Ovary (tissue), 7 donors: ENCODE measurements at regions not wholly inside any gene's neighbourhood (a gene's known extent, or its start where the extent isn't known, plus 50 kb on each side); places are given as distances from the start of the nearest gene placed in this dataset.

Source experiments
- DNase-seq, 5 donors: peaks; one replicate each; pipeline ENCODE4 v3.0.0-alpha.2; 2019 to 2020
- H3K27ac ChIP-seq, 2 donors: fragments of 200-600 bp; one replicate each; pipeline versions ENCODE4 v1.5.1 to v1.8.0; 2019 to 2022
- H3K27me3 ChIP-seq: fragments of 200-600 bp; one replicate; pipeline ENCODE4 v1.8.0; 2022
- H3K36me3 ChIP-seq: fragments of 200-600 bp; sonication (generic); one replicate; pipeline ENCODE4 v1.5.1; 2019
- H3K4me1 ChIP-seq: one replicate; pipeline ENCODE4 v1.8.1; 2013; ENCODE audit warnings: mild to moderate bottlenecking, moderate library complexity; ENCODE audit not compliant: insufficient read depth
- H3K4me3 ChIP-seq: fragments of 200-600 bp; sonication (generic); one replicate; pipeline ENCODE4 v1.5.1; 2017
- H3K9me3 ChIP-seq, 2 donors: fragments of 200-600 bp in 1 of 2; sonication (generic) in 1 of 2; one replicate each; pipeline versions ENCODE4 v1.5.1 to v1.8.1; 2013 to 2019; ENCODE audit warnings: mild to moderate bottlenecking in 1 of 2, moderate library complexity in 1 of 2
- EP300 ChIP-seq: sonication (generic); formaldehyde crosslinking; IDR thresholded peaks from one replicate; pipeline ENCODE4 v1.6.1; 2017; ENCODE audit warnings: antibody characterized with exemption
- POLR2A ChIP-seq: fragments of 450-650 bp; IDR thresholded peaks from one replicate; pipeline ENCODE4 v1.6.1; 2017; ENCODE audit warnings: antibody characterized with exemption, mild to moderate bottlenecking, moderate library complexity
- WGBS, 3 donors: extraction: QIAGEN DNeasy Blood & Tissue Kit in 1 of 3; methylation state at CpG; one replicate each; pipeline versions ENCODE4 v1.1.5 to v1.1.7; 2013 to 2017; 5-methylcytosine and 5-hydroxymethylcytosine counted together
- intact Hi-C, 4 donors: fragments of 100-400 bp; cut with DNase I; formaldehyde crosslinking; loops; one replicate each; pipeline versions ENCODE4 v1.11.0 to v1.15.1; 2022 to 2023
- TF ChIP-seq, protein P1 (sequence below), 3 donors: fragments of 450-650 bp in 2 of 3; fragments of 200-600 bp in 1 of 3; IDR thresholded peaks; one replicate each; pipeline versions ENCODE4 v1.5.1 to v1.8.0; 2016 to 2022; ENCODE audit warnings: antibody characterized with exemption in 3 of 3, mild to moderate bottlenecking in 1 of 3
- donor health status: DM: no; HTN: no; CAD: no; lungs with moderate emphysema.
- donor health status: DM: no; HTN: no; CAD: no.
- donor health status: Bipolar disorder and iron deficiency.
- donor health status: DM: no; HTN: no; CAD: no.
- donor health status: DM: yes; HTN: yes; CAD: no.

DNA sequence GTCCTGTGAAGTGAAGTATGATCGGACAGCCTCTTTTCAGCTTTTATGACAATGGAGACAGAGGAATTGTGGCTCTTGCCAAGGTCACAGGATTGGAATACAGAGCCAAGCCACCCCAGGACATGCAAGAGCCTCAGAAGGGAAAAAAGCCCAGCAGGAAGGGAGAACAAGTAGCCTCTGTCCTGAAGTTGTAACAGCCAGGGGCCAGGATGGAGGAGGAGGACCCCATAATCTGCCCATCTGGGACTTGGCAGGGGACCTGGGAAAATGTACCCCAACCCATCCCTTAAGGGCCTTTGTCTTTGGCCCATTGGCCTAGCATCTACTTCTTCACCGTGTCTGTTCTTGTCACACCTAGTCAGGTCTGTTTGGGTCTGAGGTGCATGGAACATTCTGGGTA, 60.4 kb upstream of the POLG start:
- no peak overlapping the region for H3K27ac ChIP-seq
- intact Hi-C loops: no loop called here
- DNase-seq: no peak
- 58 to 65% (median 62%) methylated on average over 2 of the region's 2 CpGs for WGBS, 3 donors
- no peaks in the 10 kb centered on the region for H3K9me3 ChIP-seq
- H3K4me3 ChIP-seq: no peak overlapping the region
- no peak for TF ChIP-seq EP300
- TF ChIP-seq, protein P1, sequence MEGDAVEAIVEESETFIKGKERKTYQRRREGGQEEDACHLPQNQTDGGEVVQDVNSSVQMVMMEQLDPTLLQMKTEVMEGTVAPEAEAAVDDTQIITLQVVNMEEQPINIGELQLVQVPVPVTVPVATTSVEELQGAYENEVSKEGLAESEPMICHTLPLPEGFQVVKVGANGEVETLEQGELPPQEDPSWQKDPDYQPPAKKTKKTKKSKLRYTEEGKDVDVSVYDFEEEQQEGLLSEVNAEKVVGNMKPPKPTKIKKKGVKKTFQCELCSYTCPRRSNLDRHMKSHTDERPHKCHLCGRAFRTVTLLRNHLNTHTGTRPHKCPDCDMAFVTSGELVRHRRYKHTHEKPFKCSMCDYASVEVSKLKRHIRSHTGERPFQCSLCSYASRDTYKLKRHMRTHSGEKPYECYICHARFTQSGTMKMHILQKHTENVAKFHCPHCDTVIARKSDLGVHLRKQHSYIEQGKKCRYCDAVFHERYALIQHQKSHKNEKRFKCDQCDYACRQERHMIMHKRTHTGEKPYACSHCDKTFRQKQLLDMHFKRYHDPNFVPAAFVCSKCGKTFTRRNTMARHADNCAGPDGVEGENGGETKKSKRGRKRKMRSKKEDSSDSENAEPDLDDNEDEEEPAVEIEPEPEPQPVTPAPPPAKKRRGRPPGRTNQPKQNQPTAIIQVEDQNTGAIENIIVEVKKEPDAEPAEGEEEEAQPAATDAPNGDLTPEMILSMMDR (IDR thresholded peaks at IDR 0.05): no peak
- TF ChIP-seq POLR2A: no peak
- no peaks in the 10 kb centered on the region for H3K4me1 ChIP-seq
- H3K27me3 ChIP-seq: no peaks in the 10 kb centered on the region
- H3K36me3 ChIP-seq: no peaks in the 10 kb centered on the region

DNA sequence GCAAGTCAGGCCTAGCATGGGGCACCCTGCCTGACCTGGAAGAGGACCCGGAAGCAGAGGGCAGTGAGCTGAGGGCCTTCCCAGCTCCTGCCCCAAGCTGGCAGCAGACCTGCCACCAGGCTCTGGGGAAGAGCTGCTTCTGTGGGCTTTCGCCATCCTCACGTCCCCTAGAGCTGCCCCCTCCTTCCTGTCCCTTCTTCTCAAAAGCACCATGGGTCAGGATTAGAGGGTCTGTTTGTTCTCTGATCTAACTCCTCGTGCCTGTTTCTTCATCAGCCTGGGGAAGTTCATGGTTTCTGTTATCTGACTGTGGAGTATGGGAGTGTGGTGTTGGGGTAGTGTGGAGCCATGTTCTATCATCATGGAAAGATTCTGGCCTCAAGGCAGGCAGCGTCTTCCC, 58.4 kb upstream of the POLG start:
- Histone ChIP-seq H3K27me3 (no peaks in the 10 kb centered on the region), H3K9me3 (no peaks in the 10 kb centered on the region), H3K4me1 (no peaks in the 10 kb centered on the region), H3K4me3 (no peak overlapping the region), H3K27ac (no peak overlapping the region), H3K36me3 (no peaks in the 10 kb centered on the region)
- intact Hi-C loops: no loop called here
- DNase-seq: no peak
- 69 to 82% (median 75%) methylated on average over 5 of the region's 5 CpGs for WGBS, 3 donors
- TF ChIP-seq, protein P1 (IDR thresholded peaks at IDR 0.05): no peak
- TF ChIP-seq EP300 (no peak), POLR2A (no peak)

DNA sequence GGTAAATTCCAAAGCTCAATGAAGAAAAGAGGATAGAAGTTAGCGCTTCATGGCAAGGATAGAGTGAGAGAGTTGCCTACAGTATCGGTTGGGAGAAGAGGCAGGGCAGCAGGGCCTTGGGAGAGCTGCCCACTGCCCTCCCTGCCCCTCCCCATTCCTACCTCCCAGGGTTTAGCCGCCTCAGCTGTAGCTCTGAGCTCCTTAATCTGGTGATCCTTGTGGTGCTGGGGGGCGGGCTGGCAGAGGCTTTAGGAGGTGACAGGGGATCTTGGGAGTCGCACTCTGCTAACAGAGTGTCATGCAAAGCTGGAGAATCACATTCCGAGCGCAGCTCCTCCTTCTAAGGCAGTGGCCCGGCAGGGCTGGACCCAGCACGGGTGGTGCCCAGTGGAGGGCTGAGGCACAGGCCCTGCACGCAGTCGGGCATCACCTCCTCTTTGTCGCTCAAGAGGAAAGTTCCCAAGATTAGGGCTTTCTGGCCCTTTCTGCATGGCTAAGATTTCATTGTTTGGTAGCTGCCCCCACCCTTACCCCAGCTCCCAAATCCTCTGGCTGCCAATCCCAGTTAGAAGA, 57.1 kb upstream of the POLG start:
- Histone ChIP-seq H3K36me3 (no peaks in the 10 kb centered on the region), H3K4me1 (no peaks in the 10 kb centered on the region), H3K27me3 (no peaks in the 10 kb centered on the region), H3K27ac (no peak overlapping the region), H3K4me3 (no peak overlapping the region), H3K9me3 (no peaks in the 10 kb centered on the region)
- 52 to 65% (median 54%) methylated on average over 12 of the region's 12 CpGs for WGBS, 3 donors
- TF ChIP-seq POLR2A: no peak
- no peak for TF ChIP-seq EP300
- TF ChIP-seq, protein P1 (IDR thresholded peaks at IDR 0.05): no peak
- intact Hi-C loops: no loop called here
- DNase-seq: no peak

DNA sequence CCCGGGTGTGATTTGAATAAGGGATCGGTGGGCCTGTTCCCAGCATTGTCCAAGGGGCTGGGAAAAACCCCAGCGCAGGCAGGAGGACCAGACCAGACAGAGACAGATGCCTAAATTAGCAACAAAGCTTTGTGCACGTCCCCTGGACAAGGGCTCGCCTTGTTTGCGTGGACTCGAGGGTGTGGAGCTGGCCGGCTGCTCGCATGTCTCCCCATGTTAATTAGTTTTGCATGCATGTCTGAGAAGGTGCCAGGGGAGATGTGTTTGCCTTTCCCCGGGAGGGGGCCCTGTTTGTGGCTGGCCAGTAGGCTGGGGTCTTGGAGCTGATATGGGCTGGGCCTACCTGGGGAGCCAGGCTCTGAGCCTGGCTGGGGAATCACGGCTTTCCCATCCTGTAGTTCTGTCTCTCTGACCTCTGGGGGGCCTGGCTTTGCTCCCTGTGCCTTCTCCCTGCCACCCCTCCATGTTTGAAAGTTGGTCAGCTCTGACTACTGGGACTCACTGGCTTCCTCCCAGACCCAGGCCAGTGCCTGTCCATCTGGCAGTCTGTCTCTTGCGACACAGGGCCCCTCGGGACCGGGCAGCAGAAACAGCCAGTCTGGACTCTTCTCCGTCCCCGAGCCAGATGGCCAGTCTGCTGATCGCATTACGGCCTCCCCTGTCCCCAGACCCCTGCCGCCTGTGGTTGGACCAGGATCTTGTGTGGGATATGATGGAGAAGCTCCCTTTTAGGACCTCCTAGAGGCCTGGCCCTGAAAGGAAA, 55.4 kb upstream of the POLG start:
- 75 to 76% (median 76%) methylated on average over 19 of the region's 19 CpGs for WGBS, 3 donors
- Histone ChIP-seq H3K27ac (no peak overlapping the region), H3K36me3 (no peaks in the 10 kb centered on the region), H3K4me3 (no peak overlapping the region), H3K4me1 (no peaks in the 10 kb centered on the region), H3K27me3 (no peaks in the 10 kb centered on the region), H3K9me3 (no peaks in the 10 kb centered on the region)
- intact Hi-C loops: no loop called here
- DNase-seq: no peak
- TF ChIP-seq, protein P1 (IDR thresholded peaks at IDR 0.05): no peak
- no peak for TF ChIP-seq POLR2A
- TF ChIP-seq EP300: no peak
